ENCODE measurements at regions not wholly inside any gene's neighbourhood (a gene's known extent, or its start where the extent isn't known, plus 50 kb on each side); places are given as distances from the start of the nearest gene placed in this dataset.

- no peak for TF ChIP-seq CBX8 (IDR thresholded peaks at IDR 0.05; ENCODE audit: borderline replicate concordance, low read depth, low read length)
- TF ChIP-seq FOSL1 (IDR thresholded peaks at IDR 0.05; ENCODE audit: insufficient read depth, low read depth, low read length): no peak
- TF ChIP-seq POLR2A (IDR thresholded peaks at IDR 0.05; ENCODE audit: control extremely low read depth in 1 of 2, low read depth in 2 of 2, low read length in 2 of 2): no peak
- no peak for TF ChIP-seq RFX5 (IDR thresholded peaks at IDR 0.05; ENCODE audit: borderline replicate concordance, low read depth, low read length)
- no peak for TF ChIP-seq CREB1 (IDR thresholded peaks at IDR 0.05)
- TF ChIP-seq CTCF (IDR thresholded peaks at IDR 0.05; ENCODE audit: control extremely low read depth in 1 of 3, insufficient read depth in 1 of 3, low read depth in 1 of 3, low read length in 3 of 3): no peak
- no peak for TF ChIP-seq POLR2AphosphoS5 (IDR thresholded peaks at IDR 0.05; ENCODE audit: low read depth, low read length)
- TF ChIP-seq HDAC6 (IDR thresholded peaks at IDR 0.05; ENCODE audit: low read depth, low read length): no peak
- TF ChIP-seq BCL11A (IDR thresholded peaks at IDR 0.05; ENCODE audit: low read depth in 2 of 2, low read length in 2 of 2): no peak
- TF ChIP-seq KDM1A (IDR thresholded peaks at IDR 0.05; ENCODE audit: borderline replicate concordance, low read length): no peak
- no peak for TF ChIP-seq MAX (IDR thresholded peaks at IDR 0.05)
- TF ChIP-seq TCF12 (IDR thresholded peaks at IDR 0.05; ENCODE audit: low read depth, low read length): no peak
- no peak for TF ChIP-seq EZH2 (IDR thresholded peaks at IDR 0.05; ENCODE audit: low read depth, low read length, severe bottlenecking)
- no peak for TF ChIP-seq TEAD4 (IDR thresholded peaks at IDR 0.05; ENCODE audit: low read depth, low read length)
Measured at GRCh38 chr16:66287926-66288325, 78.6 kb upstream of the CDH5 start.

Measured in H1 (cell line).